Astrocyte (in vitro differentiated cells and primary cell): ENCODE measurements at regions not wholly inside any gene's neighbourhood (a gene's known extent, or its start where the extent isn't known, plus 50 kb on each side); places are given as distances from the start of the nearest gene placed in this dataset.

ENCODE experiments used
- EZH2 ChIP-seq: IDR thresholded peaks from 2 replicates; pipeline ENCODE4 v1.6.1; 2012; ENCODE audit warnings: mild to moderate bottlenecking, low read length, inconsistent platforms; ENCODE audit not compliant: insufficient read depth
- TF ChIP-seq, protein P1 (sequence below): IDR thresholded peaks from 2 replicates; pipeline ENCODE4 v1.5.1; 2011; ENCODE audit warnings: low read depth, mild to moderate bottlenecking, inconsistent platforms, low read length, moderate library complexity; ENCODE audit not compliant: insufficient read depth

- TF ChIP-seq, protein P1, sequence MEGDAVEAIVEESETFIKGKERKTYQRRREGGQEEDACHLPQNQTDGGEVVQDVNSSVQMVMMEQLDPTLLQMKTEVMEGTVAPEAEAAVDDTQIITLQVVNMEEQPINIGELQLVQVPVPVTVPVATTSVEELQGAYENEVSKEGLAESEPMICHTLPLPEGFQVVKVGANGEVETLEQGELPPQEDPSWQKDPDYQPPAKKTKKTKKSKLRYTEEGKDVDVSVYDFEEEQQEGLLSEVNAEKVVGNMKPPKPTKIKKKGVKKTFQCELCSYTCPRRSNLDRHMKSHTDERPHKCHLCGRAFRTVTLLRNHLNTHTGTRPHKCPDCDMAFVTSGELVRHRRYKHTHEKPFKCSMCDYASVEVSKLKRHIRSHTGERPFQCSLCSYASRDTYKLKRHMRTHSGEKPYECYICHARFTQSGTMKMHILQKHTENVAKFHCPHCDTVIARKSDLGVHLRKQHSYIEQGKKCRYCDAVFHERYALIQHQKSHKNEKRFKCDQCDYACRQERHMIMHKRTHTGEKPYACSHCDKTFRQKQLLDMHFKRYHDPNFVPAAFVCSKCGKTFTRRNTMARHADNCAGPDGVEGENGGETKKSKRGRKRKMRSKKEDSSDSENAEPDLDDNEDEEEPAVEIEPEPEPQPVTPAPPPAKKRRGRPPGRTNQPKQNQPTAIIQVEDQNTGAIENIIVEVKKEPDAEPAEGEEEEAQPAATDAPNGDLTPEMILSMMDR, result no peak
- no peak for TF ChIP-seq EZH2
These were observed 189.1 kb upstream of the KBTBD8 start for GRCh38 chr3:66808891-66809594.
